Trophoblast cell (in vitro differentiated cells and primary cell): ENCODE measurements at regions not wholly inside any gene's neighbourhood (a gene's known extent, or its start where the extent isn't known, plus 50 kb on each side); places are given as distances from the start of the nearest gene placed in this dataset.

Experiments
- DNase-seq, 2 donors: peaks; one replicate each; pipeline ENCODE4 v3.0.0-alpha.2; 2016
- H2AFZ ChIP-seq: 2 replicates; pipeline ENCODE4 v1.6.1; 2013; ENCODE audit warnings: low read length, moderate library complexity, mild to moderate bottlenecking; ENCODE audit not compliant: insufficient read depth, poor library complexity
- H2AK5ac ChIP-seq: 2 replicates; pipeline ENCODE4 v1.6.1; 2013; ENCODE audit warnings: mild to moderate bottlenecking, low read length
- H2BK120ac ChIP-seq: 2 replicates; pipeline ENCODE4 v1.6.1; 2013; ENCODE audit warnings: low read length, mild to moderate bottlenecking, moderate library complexity; ENCODE audit not compliant: insufficient read depth, poor library complexity
- H2BK12ac ChIP-seq: 2 replicates; pipeline ENCODE4 v1.6.1; 2013; ENCODE audit warnings: mild to moderate bottlenecking, low read length, moderate library complexity
- H2BK5ac ChIP-seq: 2 replicates; pipeline ENCODE4 v1.6.1; 2013; ENCODE audit warnings: low read length, low read depth, moderate library complexity, mild to moderate bottlenecking; ENCODE audit not compliant: poor library complexity
- H3K14ac ChIP-seq: 2 replicates; pipeline ENCODE4 v1.6.1; 2013; ENCODE audit warnings: mild to moderate bottlenecking, low read length
- H3K18ac ChIP-seq: 2 replicates; pipeline ENCODE4 v1.6.1; 2013; ENCODE audit warnings: mild to moderate bottlenecking, low read length
- H3K23ac ChIP-seq: 2 replicates; pipeline ENCODE4 v1.6.1; 2013; ENCODE audit warnings: low read length
- H3K27ac ChIP-seq: 2 replicates; pipeline ENCODE4 v1.5.1; 2013; ENCODE audit warnings: low read depth, mild to moderate bottlenecking, inconsistent platforms, low read length, moderate library complexity
- H3K27me3 ChIP-seq: 2 replicates; pipeline ENCODE4 v1.6.1; 2013; ENCODE audit warnings: inconsistent platforms, mild to moderate bottlenecking, low read length, moderate library complexity; ENCODE audit not compliant: insufficient read depth
- H3K36me3 ChIP-seq, 2 experiments: 1 replicate in 1 of 2; 2 replicates in 1 of 2; pipeline ENCODE4 v1.6.1; 2013; ENCODE audit warnings: low read length in 2 of 2, mild to moderate bottlenecking in 2 of 2, moderate library complexity in 1 of 2; ENCODE audit not compliant: insufficient read depth in 2 of 2, control insufficient read depth in 1 of 2
- H3K4ac ChIP-seq: 2 replicates; pipeline ENCODE4 v1.6.1; 2013; ENCODE audit warnings: low read depth, mild to moderate bottlenecking, low read length, moderate library complexity
- H3K4me1 ChIP-seq, 2 experiments: 1 replicate in 1 of 2; 2 replicates in 1 of 2; pipeline ENCODE4 v1.6.1; 2013; ENCODE audit warnings: low read length in 2 of 2, mild to moderate bottlenecking in 2 of 2, moderate library complexity in 1 of 2; ENCODE audit not compliant: insufficient read depth in 2 of 2, control insufficient read depth in 1 of 2
- H3K4me2 ChIP-seq: 2 replicates; pipeline ENCODE4 v1.6.1; 2013; ENCODE audit warnings: inconsistent platforms, mild to moderate bottlenecking, low read length, moderate library complexity
- H3K4me3 ChIP-seq: 2 replicates; pipeline ENCODE4 v1.5.1; 2013; ENCODE audit warnings: mild to moderate bottlenecking, low read depth, low read length, inconsistent platforms
- H3K79me1 ChIP-seq: one replicate; pipeline ENCODE4 v1.6.1; 2013; ENCODE audit warnings: low read length
- H3K79me2 ChIP-seq: 2 replicates; pipeline ENCODE4 v1.6.1; 2013; ENCODE audit warnings: low read length, mild to moderate bottlenecking; ENCODE audit not compliant: control insufficient read depth, insufficient read depth, poor library complexity
- H3K9ac ChIP-seq: 2 replicates; pipeline ENCODE4 v1.6.1; 2013; ENCODE audit warnings: mild to moderate bottlenecking, low read length
- H3K9me3 ChIP-seq: 2 replicates; pipeline ENCODE4 v1.6.1; 2013; ENCODE audit warnings: low read depth, mild to moderate bottlenecking, control low read depth, inconsistent platforms, low read length; ENCODE audit not compliant: insufficient read depth
- H4K12ac ChIP-seq: 2 replicates; pipeline ENCODE4 v1.6.1; 2013; ENCODE audit warnings: low read depth, mild to moderate bottlenecking, low read length, moderate library complexity
- H4K8ac ChIP-seq: 2 replicates; pipeline ENCODE4 v1.6.1; 2013; ENCODE audit warnings: low read depth, mild to moderate bottlenecking, low read length, moderate library complexity
- H4K91ac ChIP-seq: one replicate; pipeline ENCODE4 v1.6.1; 2013; ENCODE audit warnings: low read depth, mild to moderate bottlenecking, low read length, moderate library complexity
- WGBS: extraction: QIAGEN DNeasy Blood & Tissue Kit; methylation state at CpG from one replicate; pipeline ENCODE4 v1.1.7; 2013; ENCODE audit warnings: missing lambda C conversion rate; ENCODE audit not compliant: insufficient read length, insufficient coverage; ENCODE audit errors: extremely low coverage; 5-methylcytosine and 5-hydroxymethylcytosine counted together

DNA sequence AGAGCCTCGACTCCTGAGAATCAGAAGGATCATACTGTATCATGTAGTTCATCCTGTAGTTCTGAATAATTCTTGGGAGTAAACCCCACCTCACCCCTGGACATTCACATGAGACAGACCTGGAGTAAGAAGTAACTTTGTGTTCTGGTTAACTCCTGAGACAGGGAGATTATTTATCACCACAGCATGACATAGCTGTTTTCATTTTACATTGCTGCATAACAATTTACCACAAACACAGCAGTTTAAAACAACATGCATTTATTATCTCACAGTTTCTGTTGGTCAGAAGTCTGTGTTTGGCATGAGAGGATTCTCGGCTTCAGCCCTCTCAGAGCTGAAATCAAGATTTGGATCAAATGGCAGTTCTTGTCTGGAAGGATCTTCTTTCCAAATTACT, 855.8 kb upstream of the FANCL start:
- no peaks in the 10 kb centered on the region for H3K27me3 ChIP-seq

GRCh38 chr2:59093571-59093970, 852.4 kb upstream of the FANCL start:
- H3K23ac ChIP-seq: no peak overlapping the region
- no peak for DNase-seq

More for the DNA sequence above, 855.8 kb upstream of the FANCL start:
- H3K4ac ChIP-seq: no peak overlapping the region
- no peak overlapping the region for H3K4me3 ChIP-seq
- no peak overlapping the region for H2AFZ ChIP-seq
- no peak overlapping the region for H4K8ac ChIP-seq
- no peak overlapping the region for H3K9ac ChIP-seq
- H4K12ac ChIP-seq: no peak overlapping the region
- peaks cover 7% of the 10 kb centered on the region for H3K9me3 ChIP-seq
- no peak overlapping the region for H3K18ac ChIP-seq
- H3K27ac ChIP-seq: no peak overlapping the region
- H2BK5ac ChIP-seq: no peak overlapping the region
- H3K4me1 ChIP-seq: no peaks in the 10 kb centered on the region
- no peak overlapping the region for H3K23ac ChIP-seq
- no peak overlapping the region for H2BK120ac ChIP-seq
- no peak overlapping the region for H3K4me2 ChIP-seq
- H3K14ac ChIP-seq: no peak overlapping the region
- no peaks in the 10 kb centered on the region for H3K79me1 ChIP-seq
- no peak overlapping the region for H2AK5ac ChIP-seq
- no peaks in the 10 kb centered on the region for H3K79me2 ChIP-seq
- no peak overlapping the region for H4K91ac ChIP-seq
- WGBS: no CpG with 5 or more reads among the region's 2 CpGs
- DNase-seq: no peak
- no peaks in the 10 kb centered on the region for H3K36me3 ChIP-seq
- H2BK12ac ChIP-seq: no peak overlapping the region

GRCh38 chr2:59084326-59084725, 843.2 kb upstream of the FANCL start:
- Histone ChIP-seq H3K23ac (no peak overlapping the region), H2BK5ac (no peak overlapping the region), H2AFZ (no peak overlapping the region), H3K18ac (no peak overlapping the region), H3K79me2 (no peaks in the 10 kb centered on the region), H3K14ac (no peak overlapping the region), H2BK12ac (no peak overlapping the region), H3K9ac (no peak overlapping the region), H4K91ac (no peak overlapping the region), H2BK120ac (no peak overlapping the region), H3K4me2 (no peak overlapping the region), H3K4me3 (no peak overlapping the region), H3K27me3 (no peaks in the 10 kb centered on the region), H4K8ac (no peak overlapping the region), H3K27ac (no peak overlapping the region), H2AK5ac (no peak overlapping the region), H4K12ac (no peak overlapping the region), H3K4me1 (no peaks in the 10 kb centered on the region), H3K4ac (no peak overlapping the region), H3K9me3 (no peaks in the 10 kb centered on the region), H3K79me1 (no peaks in the 10 kb centered on the region), H3K36me3 (no peaks in the 10 kb centered on the region)
- DNase-seq: no peak
- WGBS: no CpG with 5 or more reads among the region's 6 CpGs

More at GRCh38 chr2:59093571-59093970, 852.4 kb upstream of the FANCL start:
- Histone ChIP-seq H3K36me3 (no peaks in the 10 kb centered on the region), H3K14ac (no peak overlapping the region), H3K4ac (no peak overlapping the region), H2AFZ (no peak overlapping the region), H3K4me2 (no peak overlapping the region), H3K79me1 (no peaks in the 10 kb centered on the region), H4K12ac (no peak overlapping the region), H3K18ac (no peak overlapping the region), H3K9ac (no peak overlapping the region), H3K27ac (no peak overlapping the region), H3K9me3 (peaks cover 7% of the 10 kb centered on the region), H3K4me1 (no peaks in the 10 kb centered on the region), H2BK12ac (no peak overlapping the region), H4K91ac (no peak overlapping the region), H2AK5ac (no peak overlapping the region), H3K79me2 (no peaks in the 10 kb centered on the region), H2BK120ac (no peak overlapping the region), H3K27me3 (no peaks in the 10 kb centered on the region), H4K8ac (no peak overlapping the region), H3K4me3 (no peak overlapping the region), H2BK5ac (no peak overlapping the region)
- WGBS: no CpG with 5 or more reads among the region's 4 CpGs

DNA sequence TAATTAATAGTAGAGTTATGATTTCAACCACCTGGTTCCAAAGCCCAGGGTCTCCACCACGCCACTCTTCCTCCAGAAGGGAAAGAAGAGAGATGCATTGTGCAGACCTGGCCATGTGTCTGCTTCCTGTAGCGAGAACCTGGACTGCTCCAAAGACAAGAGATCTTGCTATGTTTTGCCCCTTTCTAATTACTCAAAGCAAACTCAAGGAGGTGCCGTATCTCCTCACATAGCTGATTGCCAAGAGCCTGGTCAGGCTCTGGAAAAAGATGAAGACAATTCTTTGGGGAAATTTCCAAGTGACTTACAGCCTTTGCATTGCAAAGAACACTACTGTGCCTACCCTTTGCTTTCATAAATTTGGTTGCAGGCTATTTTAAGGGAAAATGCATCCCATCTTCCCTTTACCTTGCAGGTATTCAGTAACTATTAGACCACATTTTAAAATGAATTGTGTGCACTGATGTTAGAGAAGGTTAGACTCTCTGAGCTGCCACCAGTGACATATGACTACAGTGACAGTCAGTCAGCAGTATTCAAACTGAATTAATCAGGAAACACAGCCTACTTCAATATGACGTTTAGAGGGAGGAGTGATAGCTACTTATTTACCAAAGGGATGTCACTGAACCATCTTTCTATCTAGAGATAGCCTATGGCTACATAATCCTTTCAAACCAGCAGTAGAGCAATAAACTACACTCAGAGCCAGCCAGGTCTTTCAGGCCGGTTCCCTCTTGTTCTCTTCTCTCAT, 842.1 kb upstream of the FANCL start:
- H3K9me3 ChIP-seq: no peaks in the 10 kb centered on the region
- no CpG with 5 or more reads among the region's 5 CpGs for WGBS
- no peak overlapping the region for H2AFZ ChIP-seq
- H3K23ac ChIP-seq: no peak overlapping the region
- H2BK5ac ChIP-seq: no peak overlapping the region
- H2BK12ac ChIP-seq: no peak overlapping the region
- no peak overlapping the region for H3K9ac ChIP-seq
- no peak overlapping the region for H3K4me3 ChIP-seq
- no peak for DNase-seq
- H4K91ac ChIP-seq: no peak overlapping the region
- no peak overlapping the region for H3K4ac ChIP-seq
- no peak overlapping the region for H2BK120ac ChIP-seq
- H3K14ac ChIP-seq: no peak overlapping the region
- H3K79me1 ChIP-seq: no peaks in the 10 kb centered on the region
- no peak overlapping the region for H4K12ac ChIP-seq
- H3K79me2 ChIP-seq: no peaks in the 10 kb centered on the region
- H3K18ac ChIP-seq: no peak overlapping the region
- no peak overlapping the region for H3K27ac ChIP-seq
- H3K36me3 ChIP-seq: no peaks in the 10 kb centered on the region
- H3K4me2 ChIP-seq: no peak overlapping the region
- H3K4me1 ChIP-seq: no peaks in the 10 kb centered on the region
- no peak overlapping the region for H2AK5ac ChIP-seq
- H3K27me3 ChIP-seq: no peaks in the 10 kb centered on the region
- H4K8ac ChIP-seq: no peak overlapping the region
